CD4-positive, alpha-beta T cell treated with Interleukin-4 for 1 hour (primary cell): ENCODE measurements at regions not wholly inside any gene's neighbourhood (a gene's known extent, or its start where the extent isn't known, plus 50 kb on each side); places are given as distances from the start of the nearest gene placed in this dataset.
"Not testable (repeated sequence)": the region's sequence is repeated elsewhere in the genome, so short reads cannot be mapped to it uniquely, and the experiment has no call there.

Source experiments
- DNase-seq, 2 donors: peaks; one replicate each; pipeline ENCODE4 v3.0.0-alpha.2; 2020 to 2022

DNA sequence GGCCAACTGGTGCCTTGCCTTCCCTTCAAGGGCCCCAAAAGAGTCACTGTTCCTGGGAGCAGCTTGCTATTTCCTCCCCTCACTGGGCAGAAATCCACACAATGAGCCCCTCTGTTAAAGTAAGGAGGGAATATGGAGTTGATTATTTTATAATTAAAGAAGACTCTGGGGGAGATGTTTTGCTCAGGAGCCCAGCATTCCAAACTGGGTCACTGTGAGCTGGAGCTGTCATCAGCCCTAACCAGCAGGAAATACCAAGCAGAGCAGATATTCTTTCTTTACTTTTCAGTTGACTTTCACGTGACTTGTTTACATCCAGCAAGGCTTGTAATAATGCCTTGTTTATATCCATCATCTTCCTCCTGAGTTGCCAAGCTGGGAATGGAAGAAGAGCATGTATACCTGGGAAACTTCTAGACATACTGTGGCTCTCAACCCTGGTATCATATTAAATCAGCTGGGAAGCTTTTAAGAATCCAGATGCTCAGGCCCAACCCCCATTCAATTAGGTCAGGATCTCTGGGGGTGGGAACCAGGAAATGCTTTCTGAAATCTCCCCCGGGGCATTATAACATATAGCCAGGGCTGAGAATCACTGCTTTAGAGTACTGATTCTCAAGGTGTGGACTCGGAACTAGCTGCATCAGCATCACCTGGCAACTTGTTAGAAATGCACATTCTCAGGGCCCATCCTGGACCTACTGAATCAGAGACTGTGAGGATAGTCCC is 175.6 kb upstream of the MYLIP start:
- DNase-seq = no peak

DNA sequence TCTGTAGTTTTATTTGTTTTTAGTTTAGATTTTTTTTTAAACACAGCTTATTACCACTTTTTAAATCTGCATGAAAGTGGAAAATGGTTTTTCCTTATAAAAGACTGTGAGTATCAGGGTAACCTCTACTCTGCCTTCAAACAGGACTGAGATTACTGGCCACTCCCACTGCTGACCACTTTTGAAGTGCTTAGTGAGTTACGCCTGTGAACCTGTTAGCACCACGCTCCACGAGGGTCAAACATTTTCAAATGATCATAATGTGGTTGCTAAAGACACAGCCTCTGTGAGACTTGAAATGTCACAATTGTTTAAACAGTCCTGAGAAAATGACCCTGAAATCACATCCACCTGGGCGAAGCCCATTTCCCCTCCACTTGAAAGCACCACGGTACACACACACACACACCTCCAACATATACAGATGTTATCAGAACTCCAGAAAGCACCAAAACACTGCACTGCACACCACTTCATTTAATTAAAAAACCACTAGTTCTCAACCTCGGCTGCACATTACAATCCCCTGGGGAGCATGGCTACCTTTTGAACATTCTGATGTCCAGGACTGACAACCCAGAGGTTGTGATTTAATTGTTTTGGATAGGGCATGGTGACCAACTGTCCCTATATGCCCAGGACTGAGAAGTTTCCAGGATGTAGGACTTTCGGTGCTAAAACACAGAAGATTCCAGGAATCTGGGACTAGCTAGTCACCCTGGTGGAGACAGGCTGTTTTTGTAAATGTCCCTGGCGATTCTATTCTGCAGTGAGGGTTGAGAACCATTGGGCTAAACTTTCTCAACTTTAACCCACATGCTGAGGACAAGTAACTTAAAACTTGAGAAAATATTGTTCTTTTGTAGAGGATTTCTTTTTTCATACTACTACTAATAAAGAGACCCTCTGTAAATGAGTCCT is 176.4 kb upstream of the MYLIP start:
- no peak for DNase-seq

DNA sequence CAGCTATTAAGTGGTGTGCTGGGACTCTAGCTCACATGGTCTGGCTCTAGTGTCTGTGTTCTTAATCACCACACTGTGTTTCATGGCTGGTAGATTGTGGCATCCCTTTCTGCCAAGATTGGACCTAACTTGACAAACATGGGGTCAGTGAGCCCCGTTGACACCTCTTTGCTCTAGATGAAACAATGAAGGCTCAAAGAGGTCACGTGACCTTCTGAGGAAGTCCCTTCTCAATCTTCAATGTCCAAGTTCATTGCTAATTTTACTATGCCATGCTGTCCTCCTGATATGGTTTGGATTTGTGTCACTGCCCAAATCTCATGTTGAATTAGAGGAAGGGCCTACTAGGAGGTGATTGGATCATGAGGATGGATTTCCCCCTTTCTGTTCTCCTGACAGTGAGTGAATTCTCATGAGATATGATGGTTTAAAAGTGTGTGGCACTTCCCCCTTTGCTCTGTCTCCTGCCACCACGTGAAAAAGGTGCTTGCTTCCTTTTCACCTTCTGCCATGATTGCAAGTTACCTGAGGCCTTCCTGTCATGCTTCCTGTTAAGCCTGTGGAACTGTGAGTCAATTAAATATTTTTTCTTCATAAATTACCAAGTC is 177.8 kb upstream of the MYLIP start:
- DNase-seq = no peak

DNA sequence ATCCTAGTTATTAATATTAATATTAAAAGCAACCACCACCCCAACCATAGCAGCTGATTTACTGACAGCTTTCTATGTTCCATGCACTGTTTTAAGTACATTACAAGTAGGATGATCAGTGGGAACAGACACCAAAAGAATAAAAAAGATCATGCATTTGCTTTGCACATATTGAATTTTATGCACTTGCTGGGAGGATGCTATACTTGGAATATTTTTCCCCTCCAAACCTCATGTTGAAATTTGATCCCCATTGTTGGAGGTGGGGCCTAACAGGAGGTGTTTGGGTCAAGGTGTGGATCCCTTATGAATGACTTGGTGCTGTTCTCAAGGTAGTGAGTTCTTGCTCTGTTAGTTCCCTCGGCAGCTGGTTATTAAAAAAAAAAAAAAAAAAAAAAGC is 178.9 kb upstream of the MYLIP start:
- no peak for DNase-seq

DNA sequence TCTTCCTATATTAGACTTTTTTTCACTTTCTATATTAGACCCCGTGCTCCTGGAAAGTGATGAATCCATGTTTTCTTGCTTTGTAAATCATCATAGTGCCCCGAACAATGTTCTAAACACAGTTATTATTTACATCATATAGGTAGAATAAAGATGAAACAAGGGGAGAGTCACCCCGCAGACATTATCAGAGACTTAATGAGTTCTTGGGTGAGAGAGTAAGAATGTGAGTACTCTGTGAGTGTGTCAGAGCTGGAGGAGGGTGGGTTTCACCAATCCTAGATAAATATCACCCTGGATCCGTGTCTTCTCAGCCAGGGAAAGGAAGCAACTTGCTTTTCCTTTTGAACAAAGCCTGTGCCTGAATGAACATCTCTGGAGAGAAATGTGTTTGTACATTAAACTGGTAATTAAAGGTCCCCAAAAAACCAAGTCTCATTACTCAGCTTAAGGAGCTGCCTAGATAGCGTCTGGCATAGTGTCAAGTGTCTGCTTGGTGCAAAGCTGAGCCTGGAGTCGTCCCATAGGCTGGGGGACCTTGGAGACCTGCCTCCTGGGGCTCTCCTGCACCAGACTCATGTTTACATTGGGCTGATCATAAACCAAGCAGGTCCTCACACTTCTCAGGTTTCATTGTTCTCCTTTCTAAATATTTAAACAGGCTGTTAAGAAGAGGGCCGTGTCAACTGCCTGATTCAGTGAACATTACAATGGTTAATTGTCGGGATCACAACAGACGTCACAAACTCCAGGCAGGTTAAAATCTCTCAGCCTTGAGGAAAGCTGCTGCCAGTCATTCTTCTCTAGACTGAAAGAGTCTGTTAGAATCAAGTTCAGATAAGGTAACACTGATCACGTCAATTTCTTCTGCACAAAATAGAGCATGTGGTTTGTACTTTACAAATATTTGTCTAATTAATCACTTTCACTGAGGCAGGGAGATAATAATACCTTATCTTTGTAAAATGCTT is 179.7 kb upstream of the MYLIP start:
- DNase-seq = no peak

DNA sequence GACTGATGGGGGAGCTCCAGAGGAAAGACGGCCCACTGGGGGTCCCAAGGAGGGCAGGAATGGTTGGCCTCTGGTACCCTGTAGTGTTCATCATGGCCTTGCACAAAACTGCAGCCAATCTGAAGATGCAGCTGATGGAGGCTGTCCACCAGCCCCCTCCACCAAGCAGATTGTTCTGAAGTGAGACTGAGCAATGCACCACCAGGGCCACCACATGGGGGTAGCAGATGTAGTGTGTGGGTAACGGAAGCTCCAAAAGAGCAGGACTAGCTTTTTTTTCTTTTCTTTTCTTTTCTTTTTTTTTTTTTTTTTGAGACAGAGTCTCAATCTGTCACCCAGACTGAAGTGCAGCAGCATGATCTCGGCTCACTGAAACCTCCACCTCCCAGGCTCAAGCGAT is 181.0 kb upstream of the MYLIP start:
- DNase-seq = no peak

DNA sequence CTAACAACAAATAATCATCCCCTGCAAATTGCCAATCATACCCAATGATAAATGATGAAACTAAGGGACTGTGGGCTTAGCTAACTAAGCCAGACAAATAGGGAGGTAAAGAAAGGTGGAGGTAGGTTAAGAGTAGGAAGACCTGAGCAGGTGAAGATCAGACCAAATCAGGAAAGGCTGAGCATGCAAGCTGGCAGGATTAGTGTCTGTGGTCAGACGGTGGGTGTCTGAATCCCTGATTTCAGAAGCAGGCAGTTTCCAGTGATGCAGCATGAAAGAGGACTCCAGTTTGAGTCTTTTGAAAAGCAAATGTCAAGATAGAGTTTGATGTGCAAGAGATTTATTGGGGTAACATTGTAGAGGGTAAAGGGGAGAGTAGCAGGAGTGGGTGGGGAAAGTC is 181.4 kb upstream of the MYLIP start:
- no peak for DNase-seq

DNA sequence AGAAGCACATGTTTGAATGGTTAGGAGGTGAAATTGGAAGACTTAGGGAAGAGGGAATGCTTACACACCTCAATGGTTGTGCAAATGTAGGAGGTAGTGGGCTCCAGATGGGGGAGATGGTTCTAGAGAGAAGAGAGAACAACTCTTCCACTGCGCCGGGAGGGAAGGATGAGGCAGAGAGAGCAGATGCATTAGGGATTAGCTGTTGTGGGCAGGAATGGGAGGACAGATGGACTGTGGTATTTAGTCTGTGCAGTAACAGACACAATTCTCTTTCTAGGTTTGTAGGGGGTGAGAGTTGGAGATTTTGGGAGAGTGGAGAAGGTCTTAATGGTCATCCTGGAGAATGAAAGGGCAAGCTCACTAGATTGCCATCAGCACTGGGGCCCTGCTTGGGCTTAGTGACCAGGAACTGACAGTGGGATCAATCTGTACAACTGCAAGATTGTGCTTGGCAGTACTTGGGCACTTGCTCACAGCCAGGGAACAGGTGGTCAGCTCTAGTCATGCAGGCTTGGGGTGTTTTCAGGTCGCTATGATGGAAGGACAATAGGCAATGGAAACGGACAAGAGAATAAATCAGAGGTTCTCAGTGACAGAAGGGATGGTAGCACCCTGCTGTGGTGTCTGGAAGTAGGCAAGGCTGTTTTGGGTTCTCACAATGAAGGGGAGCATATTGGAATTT is 182.0 kb upstream of the MYLIP start:
- DNase-seq = no peak

DNA sequence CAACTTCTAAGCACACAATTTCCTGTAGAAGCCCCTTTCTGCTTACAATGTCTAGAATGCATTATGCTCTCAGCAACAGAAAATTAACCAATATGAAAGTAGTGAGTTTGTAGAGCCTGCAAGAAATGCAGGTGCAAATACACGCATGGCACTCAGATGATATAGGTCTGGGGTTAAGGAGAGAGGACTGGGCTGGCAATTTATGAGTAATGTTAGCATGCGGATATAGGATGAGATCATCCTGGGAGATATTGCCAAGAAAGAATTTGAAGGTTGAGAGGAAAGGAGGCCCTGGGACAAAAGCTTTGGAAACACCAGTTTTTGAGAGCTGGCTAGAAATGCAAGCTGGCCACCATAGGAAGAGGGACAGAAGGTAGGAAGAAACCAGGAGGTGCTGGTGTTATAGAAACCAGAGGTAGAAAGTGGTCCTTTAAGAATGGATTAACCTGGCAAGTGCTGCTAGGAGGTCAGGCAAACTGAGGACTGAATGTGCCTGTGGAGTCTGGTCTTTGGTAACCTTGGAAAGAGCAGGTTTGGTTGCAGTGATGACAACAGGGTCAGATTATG is 183.2 kb upstream of the MYLIP start:
- no peak for DNase-seq

DNA sequence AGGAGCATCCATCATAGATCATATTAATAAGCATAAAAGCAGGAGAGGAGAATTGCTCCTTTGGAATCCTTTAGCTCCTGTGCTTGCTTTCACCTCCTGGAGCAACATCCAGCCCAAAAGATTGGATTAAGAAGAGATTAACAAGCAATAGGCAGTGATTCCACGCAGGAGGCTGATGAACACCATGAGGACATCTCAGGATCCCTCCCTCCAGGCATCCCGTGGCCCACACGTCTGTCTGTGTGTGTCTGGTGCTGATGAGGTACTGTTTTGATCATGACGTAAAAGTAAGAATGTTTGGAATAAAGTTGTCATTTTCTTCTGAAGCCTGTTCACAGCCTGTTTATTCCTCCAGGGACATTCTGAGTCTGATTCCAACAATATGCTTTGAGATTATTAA is 185.5 kb upstream of the MYLIP start:
- DNase-seq = no peak

DNA sequence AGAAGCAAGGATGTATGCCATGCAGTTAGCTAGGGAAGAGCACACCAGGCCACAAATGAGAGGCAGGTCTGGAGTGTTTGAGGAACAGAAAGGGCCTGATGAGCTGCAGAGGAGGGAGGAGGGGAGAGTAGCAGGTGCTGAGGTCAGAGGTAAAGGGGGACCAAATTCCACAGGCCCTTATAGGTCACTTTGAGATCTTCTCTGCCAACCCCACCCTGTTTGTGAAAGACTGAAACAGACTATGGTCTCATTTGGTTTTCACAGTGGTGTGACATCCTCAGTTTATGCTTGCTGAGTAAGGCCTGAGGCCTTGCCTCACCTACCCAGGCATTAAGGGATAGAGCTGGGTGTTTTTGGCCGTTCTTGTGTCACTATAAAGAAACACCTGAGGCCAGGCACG is 187.7 kb upstream of the MYLIP start:
- DNase-seq = no peak

DNA sequence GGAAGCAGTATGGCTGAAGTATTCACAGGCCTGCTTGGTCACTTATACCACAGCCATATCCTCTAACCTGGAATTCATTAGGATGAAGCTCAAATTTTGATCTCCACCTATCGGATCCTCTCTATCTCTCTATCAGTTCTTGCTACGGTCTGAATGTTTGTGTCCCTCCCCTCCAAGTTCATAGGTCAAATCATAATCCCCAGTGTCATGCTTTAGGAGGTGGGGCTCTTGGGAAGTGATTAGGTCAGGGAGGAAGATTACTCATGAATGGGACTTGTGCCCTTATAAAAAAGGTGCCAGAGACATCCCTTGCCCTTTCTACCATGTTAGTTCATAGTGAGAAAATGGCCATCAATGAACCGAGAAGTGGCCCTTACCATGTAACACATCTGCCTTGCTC is 190.8 kb upstream of the MYLIP start:
- no peak for DNase-seq

DNA sequence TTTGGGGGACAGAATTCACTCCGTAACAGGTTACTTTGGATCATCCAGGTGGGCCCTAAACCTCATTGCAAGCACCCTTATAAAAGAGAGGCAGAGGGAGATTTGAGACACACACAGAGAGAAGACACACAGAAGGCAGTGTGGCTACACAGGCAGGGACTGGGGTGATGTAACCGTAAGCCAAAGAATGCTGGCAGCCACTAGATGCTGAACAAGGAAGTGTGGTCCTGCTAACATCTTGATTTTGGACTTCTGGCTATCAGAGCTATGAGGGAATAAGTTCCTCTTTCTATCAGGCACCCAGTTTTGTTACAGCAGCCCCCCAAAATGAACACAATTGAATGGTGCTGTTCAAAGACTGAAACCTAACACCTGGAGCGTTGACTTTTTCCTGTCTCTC is 191.3 kb upstream of the MYLIP start:
- no peak for DNase-seq

DNA sequence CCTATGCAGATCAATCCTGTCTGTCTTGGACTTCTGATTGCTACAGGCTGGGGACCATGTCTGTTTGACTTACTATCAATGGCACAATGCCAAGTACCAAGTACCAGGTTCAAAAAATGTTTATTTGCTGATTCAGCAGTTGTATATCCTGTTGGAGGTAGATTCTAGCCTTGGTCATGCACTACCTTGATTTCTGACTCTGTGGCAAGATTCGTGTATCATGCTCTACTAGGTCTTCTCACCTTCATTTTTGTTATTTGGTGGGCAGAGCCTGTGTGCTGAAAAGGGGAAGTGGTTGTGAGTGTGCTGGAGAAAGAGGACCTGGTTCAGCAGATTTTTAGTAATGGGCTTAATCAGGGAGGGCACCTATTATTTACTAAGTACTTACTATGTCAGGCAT is 192.4 kb upstream of the MYLIP start:
- DNase-seq = peak in 1 of 2 donors; percentile 26

DNA sequence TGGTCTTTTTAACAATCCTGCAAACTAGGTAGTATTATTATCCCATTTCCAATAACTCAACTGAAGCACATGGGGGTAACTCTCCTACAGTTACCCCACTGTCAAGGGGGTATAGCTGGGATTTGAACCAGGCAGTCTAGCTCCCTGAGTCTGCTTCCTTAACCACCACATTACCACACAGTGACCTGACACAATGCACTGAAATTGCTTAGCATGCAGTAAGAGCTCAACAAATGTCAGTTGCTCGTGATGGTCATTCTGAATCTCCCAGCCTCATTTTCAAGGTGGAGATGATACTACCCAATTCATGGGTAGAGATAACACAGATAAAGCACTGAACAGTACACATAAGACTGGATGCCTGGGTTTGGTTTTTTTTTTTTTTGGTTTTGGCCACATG is 193.2 kb upstream of the MYLIP start:
- no peak for DNase-seq

DNA sequence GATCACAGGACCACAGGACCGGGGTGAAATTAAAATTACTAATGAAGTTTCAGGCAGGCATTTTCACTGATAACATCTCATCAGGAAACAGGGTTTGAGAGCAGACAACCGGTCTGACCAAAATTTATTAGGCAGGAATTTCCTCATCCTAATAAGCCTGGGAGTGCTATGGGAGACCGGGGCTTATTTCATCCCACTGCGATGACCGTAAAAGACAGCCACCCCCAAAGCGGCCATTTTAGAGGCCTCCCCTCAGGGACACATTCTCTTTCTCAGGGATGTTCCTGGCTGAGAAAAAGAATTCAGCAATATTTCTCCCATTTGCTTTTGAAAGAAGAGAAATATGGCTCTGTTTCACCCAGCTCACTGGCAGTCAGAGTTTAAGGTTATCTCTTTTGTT is 197.2 kb upstream of the MYLIP start:
- not testable (repeated sequence) for DNase-seq

DNA sequence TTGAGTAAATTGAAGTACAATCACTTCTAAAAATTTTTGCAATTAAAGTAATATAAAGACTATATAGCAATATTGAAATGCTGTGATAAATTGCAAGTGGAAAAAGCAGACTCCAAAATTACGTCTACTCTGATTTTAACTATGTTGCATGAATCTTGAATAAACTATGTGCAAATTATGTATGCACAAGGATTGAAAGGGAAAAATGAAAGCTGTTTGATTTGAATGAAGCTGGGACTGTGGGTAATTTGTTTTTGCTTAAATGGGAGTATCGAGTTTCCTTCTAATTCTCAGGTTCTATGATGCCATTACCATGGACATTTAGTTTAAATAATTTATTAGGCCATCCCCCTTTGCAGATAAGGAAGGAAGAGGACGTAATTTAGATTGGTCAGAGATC is 198.7 kb upstream of the MYLIP start:
- no peak for DNase-seq

DNA sequence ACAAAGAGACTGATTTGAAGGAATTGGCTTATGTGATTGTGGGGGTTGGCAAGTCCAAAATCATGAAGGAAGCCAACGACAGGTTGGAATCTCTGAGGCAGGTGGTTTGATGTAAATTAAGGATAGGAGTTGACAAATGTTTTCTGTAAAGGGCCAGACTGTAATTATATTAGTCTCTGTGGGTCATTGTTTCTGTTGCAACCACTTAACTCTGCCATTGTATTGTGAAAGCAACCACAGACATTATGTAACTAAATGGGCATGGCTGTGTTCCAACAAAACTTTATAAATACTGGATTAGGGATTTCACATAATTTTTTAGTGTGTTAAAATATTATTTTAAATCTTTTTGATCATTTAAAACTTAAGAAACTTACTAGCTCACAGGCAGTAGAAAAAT is 199.2 kb upstream of the MYLIP start:
- no peak for DNase-seq

DNA sequence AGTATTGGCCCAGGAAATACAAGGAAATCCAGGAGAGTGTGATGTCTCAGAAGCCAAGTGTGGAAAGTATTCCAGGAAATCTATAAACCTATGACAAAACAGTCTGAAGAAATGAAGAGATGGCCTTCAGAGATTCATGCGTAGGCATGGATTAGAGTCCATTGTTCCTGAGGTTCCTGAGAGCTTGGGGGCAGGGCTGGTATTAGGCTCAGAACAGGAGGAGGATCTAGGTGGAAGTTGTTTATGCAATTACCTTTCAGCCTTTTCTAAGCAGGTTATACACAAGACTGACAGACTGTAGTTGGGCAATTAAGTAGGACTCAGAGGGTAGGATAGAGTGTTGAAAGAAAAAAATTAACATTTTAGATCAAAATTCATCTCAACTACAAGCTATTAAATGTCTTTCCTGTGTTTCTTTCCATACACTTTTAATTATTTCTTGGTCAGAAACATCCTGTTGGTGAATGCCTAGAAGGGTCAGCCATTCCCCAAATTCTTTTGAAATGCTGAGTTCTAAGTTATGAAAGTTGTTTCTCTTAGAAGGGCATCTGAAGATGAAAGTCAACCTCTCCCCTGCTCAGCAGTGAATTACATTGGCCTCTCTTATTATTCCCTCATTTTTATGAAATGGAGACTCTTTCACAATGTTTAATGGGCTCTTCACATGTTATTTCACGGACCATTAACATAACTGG is 201.2 kb upstream of the MYLIP start:
- DNase-seq = no peak

DNA sequence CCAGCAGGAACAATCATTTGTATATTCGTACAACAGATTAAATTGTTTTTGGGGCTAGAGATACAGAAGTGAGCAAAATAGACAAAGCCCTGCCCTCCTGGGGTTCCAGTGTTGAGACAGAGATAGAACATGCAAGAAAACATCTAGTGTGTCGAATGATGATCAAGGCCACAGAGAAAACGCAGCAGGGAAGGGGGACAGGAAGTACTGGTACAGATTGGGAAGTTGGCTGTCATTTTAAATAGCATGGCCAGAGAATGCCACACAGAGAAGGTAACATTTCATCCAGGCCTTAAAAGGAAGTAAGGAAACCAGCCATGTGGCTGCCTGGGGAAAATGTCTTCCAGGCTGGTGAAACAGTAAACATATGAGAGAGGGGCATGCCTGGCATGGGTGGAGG is 202.6 kb upstream of the MYLIP start:
- no peak for DNase-seq

DNA sequence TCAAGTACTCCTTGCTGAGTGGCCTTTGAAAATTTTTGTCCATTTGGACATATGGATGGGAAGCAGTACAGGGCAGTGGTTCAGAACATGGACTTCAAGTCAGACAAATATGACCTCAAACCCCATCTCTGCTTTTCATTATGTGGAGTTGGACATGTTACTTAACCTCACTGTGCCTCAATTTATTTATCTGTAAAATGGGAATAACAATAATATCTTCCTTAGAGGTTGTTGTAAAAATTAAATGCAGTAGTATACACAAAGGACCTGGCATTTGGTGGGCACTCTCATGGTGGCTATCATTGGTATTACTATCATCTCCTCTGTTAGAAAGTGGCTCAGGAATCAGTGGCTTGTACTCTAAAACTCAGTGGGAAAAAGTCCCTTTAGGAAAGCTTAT is 204.0 kb upstream of the MYLIP start:
- no peak for DNase-seq
